ENCODE measurements at regions not wholly inside any gene's neighbourhood (a gene's known extent, or its start where the extent isn't known, plus 50 kb on each side); places are given as distances from the start of the nearest gene placed in this dataset.

DNA sequence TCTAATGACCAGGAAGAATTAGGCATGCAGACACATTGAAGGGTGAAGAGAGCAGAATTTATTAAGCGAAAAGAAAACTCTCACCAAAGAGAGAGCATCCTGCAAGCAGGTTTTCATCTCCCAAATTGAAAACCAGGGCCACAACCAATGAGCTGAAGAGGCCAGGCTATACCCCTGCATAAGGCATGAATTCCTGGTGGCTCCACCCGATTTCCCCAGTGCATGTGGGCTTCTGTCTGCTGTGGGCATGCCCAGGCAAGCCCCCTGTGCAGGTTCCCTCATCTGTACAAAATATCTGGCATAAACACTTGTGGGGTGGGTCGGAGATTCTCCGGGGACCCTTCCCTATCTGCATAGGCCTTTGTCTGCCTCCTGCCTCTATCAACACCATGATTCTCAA is 621.6 kb upstream of the LRRTM1 start:
- TF ChIP-seq, protein P1, sequence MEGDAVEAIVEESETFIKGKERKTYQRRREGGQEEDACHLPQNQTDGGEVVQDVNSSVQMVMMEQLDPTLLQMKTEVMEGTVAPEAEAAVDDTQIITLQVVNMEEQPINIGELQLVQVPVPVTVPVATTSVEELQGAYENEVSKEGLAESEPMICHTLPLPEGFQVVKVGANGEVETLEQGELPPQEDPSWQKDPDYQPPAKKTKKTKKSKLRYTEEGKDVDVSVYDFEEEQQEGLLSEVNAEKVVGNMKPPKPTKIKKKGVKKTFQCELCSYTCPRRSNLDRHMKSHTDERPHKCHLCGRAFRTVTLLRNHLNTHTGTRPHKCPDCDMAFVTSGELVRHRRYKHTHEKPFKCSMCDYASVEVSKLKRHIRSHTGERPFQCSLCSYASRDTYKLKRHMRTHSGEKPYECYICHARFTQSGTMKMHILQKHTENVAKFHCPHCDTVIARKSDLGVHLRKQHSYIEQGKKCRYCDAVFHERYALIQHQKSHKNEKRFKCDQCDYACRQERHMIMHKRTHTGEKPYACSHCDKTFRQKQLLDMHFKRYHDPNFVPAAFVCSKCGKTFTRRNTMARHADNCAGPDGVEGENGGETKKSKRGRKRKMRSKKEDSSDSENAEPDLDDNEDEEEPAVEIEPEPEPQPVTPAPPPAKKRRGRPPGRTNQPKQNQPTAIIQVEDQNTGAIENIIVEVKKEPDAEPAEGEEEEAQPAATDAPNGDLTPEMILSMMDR (IDR thresholded peaks at IDR 0.05) = no peak
- no peak for TF ChIP-seq POLR2A (IDR thresholded peaks at IDR 0.05)

Measured in heart left ventricle (tissue), 13 donors.